ENCODE measurements at regions not wholly inside any gene's neighbourhood (a gene's known extent, or its start where the extent isn't known, plus 50 kb on each side); places are given as distances from the start of the nearest gene placed in this dataset.
"Not testable (repeated sequence)": the region's sequence is repeated elsewhere in the genome, so short reads cannot be mapped to it uniquely, and the experiment has no call there.

DNA sequence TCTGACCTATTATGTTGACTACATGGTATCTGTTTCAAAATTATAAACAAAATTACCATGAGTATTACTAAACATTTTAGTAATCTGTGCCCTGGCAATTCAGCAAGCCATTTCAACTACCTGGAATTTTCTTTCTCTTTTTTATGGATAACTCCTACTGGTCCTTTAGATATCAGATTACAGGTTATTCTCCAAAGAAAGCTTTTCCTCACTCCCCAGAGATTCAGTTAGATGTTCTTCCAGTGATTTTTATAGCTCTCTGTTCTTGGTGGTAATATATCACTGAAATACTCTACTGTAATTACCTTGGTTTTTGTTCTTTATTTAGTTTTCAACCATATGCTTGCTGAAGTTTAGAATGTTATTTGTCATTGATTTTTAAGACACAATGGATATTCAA lies 930.2 kb upstream of the FOXG1 start:
- no peaks in the 10 kb centered on the region for H4K20me1 ChIP-seq (ENCODE audit: insufficient read depth)
- no peak overlapping the region for H2AFZ ChIP-seq
- in situ Hi-C loops (cut with MboI): no loop called here
- no peaks in the 10 kb centered on the region for H3F3A ChIP-seq (ENCODE audit: insufficient read depth)
- no peaks in the 10 kb centered on the region for H3K9me2 ChIP-seq (ENCODE audit: insufficient read depth)
- DNase-seq: no peak
- no peaks in the 10 kb centered on the region for H3K9me3 ChIP-seq (ENCODE audit: low read depth)
- H3K27ac ChIP-seq: no peak overlapping the region
- H3K4me2 ChIP-seq (ENCODE audit: unreplicated experiment): no peak overlapping the region
- H3K9ac ChIP-seq: no peak overlapping the region
- no peaks in the 10 kb centered on the region for H3K27me3 ChIP-seq (replicated peaks; ENCODE audit: insufficient read depth)
- H3K4me3 ChIP-seq: no peak overlapping the region
- H3K79me2 ChIP-seq (ENCODE audit: insufficient read depth): no peaks in the 10 kb centered on the region
- TF ChIP-seq EZH2phosphoT487 (IDR thresholded peaks at IDR 0.05; ENCODE audit: insufficient read depth, low read depth): no peak
- no peak for TF ChIP-seq EZH2 (IDR thresholded peaks at IDR 0.05; ENCODE audit: insufficient read depth, poor library complexity, severe bottlenecking)
- H3K36me3 ChIP-seq (ENCODE audit: low read depth): no peaks in the 10 kb centered on the region
- H3K4me1 ChIP-seq (ENCODE audit: insufficient read depth): no peaks in the 10 kb centered on the region

DNA sequence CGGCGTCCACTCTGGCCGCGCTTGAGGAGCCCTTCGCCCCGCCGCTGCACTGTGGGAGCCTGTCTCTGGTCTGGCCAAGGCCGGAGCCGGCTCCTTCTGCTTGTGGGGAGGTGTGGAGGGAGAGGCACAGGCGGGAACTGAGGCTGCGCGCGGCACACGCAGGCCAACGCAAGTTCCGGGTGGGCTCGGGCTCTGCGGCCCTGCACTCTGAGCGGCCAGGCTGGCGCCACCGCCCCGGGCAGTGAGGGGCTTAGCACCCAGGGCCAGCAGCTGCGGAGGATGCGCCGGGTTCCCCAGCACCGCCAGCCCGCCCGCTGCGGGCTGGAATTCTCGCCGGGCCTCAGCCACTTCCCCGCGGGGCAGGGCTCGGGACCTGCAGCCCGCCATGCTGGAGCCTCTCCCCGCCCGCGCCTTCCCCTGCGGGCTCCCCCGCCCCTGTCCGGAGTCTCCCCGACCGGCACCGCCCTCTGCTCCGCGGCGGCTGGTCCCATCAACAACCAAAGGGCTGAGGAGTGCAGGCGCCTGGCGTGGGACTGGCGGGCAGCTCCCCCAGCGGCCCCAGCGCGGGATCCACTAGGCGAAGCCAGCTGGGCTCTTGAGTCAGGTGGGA lies 921.2 kb upstream of the FOXG1 start:
- no peak overlapping the region for H3K4me2 ChIP-seq (ENCODE audit: unreplicated experiment)
- H3K4me3 ChIP-seq: no peak overlapping the region
- WGBS, 2 experiments (ENCODE audit: low coverage in 1 of 2, low lambda C conversion rate in 2 of 2, missing lambda C conversion rate in 2 of 2): 80 to 82% methylated on average over 31 to 41 of the region's 54 CpGs
- no peaks in the 10 kb centered on the region for H3K9me2 ChIP-seq (ENCODE audit: insufficient read depth)
- no peaks in the 10 kb centered on the region for H3K27me3 ChIP-seq (replicated peaks; ENCODE audit: insufficient read depth)
- H3K4me1 ChIP-seq (ENCODE audit: insufficient read depth): no peaks in the 10 kb centered on the region
- no peaks in the 10 kb centered on the region for H3K9me3 ChIP-seq (ENCODE audit: low read depth)
- no peak overlapping the region for H2AFZ ChIP-seq
- H3K27ac ChIP-seq: no peak overlapping the region
- H4K20me1 ChIP-seq (ENCODE audit: insufficient read depth): no peaks in the 10 kb centered on the region
- in situ Hi-C loops (cut with MboI): no loop called here
- H3F3A ChIP-seq (ENCODE audit: insufficient read depth): no peaks in the 10 kb centered on the region
- TF ChIP-seq EZH2phosphoT487 (IDR thresholded peaks at IDR 0.05; ENCODE audit: insufficient read depth, low read depth): no peak
- no peak for TF ChIP-seq EZH2 (IDR thresholded peaks at IDR 0.05; ENCODE audit: insufficient read depth, poor library complexity, severe bottlenecking)
- no peaks in the 10 kb centered on the region for H3K36me3 ChIP-seq (ENCODE audit: low read depth)
- no peak for DNase-seq
- no peak overlapping the region for H3K9ac ChIP-seq
- H3K79me2 ChIP-seq (ENCODE audit: insufficient read depth): no peaks in the 10 kb centered on the region

DNA sequence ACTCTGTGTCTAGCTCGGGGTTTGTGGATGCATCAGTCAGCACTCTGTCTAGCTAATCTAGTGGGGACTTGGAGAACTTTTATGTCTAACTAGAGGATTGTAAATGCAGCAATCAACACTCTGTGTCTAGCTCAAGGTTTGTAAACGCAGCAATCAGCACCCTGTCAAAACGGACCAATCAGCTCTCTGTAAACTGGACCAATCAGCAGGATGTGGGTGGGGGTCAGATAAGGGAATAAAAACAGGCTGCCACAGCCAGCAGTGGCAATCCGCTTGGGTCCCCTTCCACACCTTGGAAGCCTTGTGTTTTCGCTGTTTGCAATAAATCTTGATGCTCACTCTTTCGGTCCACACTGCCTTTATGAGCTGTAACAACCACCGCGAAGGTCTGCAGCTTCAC lies 920.7 kb upstream of the FOXG1 start:
- H3K4me1 ChIP-seq (ENCODE audit: insufficient read depth): no peaks in the 10 kb centered on the region
- H4K20me1 ChIP-seq (ENCODE audit: insufficient read depth): no peaks in the 10 kb centered on the region
- H2AFZ ChIP-seq: no peak overlapping the region
- TF ChIP-seq EZH2 (IDR thresholded peaks at IDR 0.05; ENCODE audit: insufficient read depth, poor library complexity, severe bottlenecking): no peak
- no peaks in the 10 kb centered on the region for H3K9me2 ChIP-seq (ENCODE audit: insufficient read depth)
- no peak overlapping the region for H3K9ac ChIP-seq
- H3K36me3 ChIP-seq (ENCODE audit: low read depth): no peaks in the 10 kb centered on the region
- H3K4me2 ChIP-seq (ENCODE audit: unreplicated experiment): no peak overlapping the region
- H3K27ac ChIP-seq: no peak overlapping the region
- H3F3A ChIP-seq (ENCODE audit: insufficient read depth): no peaks in the 10 kb centered on the region
- in situ Hi-C loops (cut with MboI): no loop called here
- no peaks in the 10 kb centered on the region for H3K27me3 ChIP-seq (replicated peaks; ENCODE audit: insufficient read depth)
- H3K9me3 ChIP-seq (ENCODE audit: low read depth): no peaks in the 10 kb centered on the region
- no peak overlapping the region for H3K4me3 ChIP-seq
- no peak for DNase-seq
- no peaks in the 10 kb centered on the region for H3K79me2 ChIP-seq (ENCODE audit: insufficient read depth)
- 61 to 63% methylated on average over 8 of the region's 8 CpGs for WGBS, 2 experiments (ENCODE audit: low coverage in 1 of 2, low lambda C conversion rate in 2 of 2, missing lambda C conversion rate in 2 of 2)

DNA sequence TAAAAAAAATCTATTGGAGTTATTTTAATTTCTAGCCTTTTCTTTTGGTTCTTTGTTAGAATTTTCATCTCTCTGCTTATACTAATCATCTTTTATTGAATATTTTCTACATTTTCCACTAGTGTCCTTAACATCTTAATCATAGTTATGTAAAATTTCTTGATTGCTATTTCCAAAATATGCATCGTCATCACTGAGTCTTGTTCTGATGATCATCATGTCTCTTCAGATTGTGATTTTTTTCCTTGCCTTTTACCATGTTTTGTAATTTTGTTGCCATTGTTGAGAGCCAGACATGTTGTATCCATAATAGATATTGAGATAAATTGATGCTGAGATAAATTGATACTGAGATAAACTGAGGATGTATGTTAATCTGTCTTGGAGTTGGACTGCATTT lies 919.1 kb upstream of the FOXG1 start:
- DNase-seq; H3K4me3 ChIP-seq; H3K4me2 ChIP-seq (ENCODE audit: unreplicated experiment); H3K79me2 ChIP-seq (ENCODE audit: insufficient read depth); in situ Hi-C loops (cut with MboI); H3K27me3 ChIP-seq (replicated peaks; ENCODE audit: insufficient read depth); H3K9me3 ChIP-seq (ENCODE audit: low read depth); H2AFZ ChIP-seq; H3K36me3 ChIP-seq (ENCODE audit: low read depth); H3K9me2 ChIP-seq (ENCODE audit: insufficient read depth); H3K27ac ChIP-seq; H3F3A ChIP-seq (ENCODE audit: insufficient read depth); H3K9ac ChIP-seq; H3K4me1 ChIP-seq (ENCODE audit: insufficient read depth); H4K20me1 ChIP-seq (ENCODE audit: insufficient read depth): not testable (repeated sequence)
- WGBS, 2 experiments (ENCODE audit: low coverage in 1 of 2, low lambda C conversion rate in 2 of 2, missing lambda C conversion rate in 2 of 2): 5 to 9% methylated on average over 1 of the region's 1 CpG

DNA sequence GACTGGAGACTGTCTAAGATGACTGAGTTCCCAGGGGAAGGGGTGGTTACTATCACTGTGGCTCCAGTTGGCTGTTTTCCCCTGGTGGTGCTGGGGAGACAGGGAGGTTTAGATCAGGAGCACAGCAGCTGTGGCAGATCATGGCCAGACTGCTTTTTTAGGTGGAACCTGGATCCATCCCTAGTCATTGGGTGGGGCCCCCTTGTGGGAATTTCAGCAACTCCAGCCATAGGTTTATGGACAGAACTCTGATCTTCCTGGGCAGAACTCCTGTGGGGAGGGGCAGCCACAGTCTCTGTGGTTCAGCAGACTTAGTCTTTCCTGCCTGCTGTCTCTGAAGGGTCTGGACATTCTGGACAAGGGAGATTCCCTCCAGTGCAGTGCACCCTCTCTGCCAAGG lies 917.4 kb upstream of the FOXG1 start:
- H3K4me3 ChIP-seq; H3K9ac ChIP-seq; H4K20me1 ChIP-seq (ENCODE audit: insufficient read depth); H3K27ac ChIP-seq; H3K36me3 ChIP-seq (ENCODE audit: low read depth); H2AFZ ChIP-seq; H3K79me2 ChIP-seq (ENCODE audit: insufficient read depth); H3K4me1 ChIP-seq (ENCODE audit: insufficient read depth); H3K27me3 ChIP-seq (replicated peaks; ENCODE audit: insufficient read depth); H3K9me3 ChIP-seq (ENCODE audit: low read depth); H3F3A ChIP-seq (ENCODE audit: insufficient read depth); H3K4me2 ChIP-seq (ENCODE audit: unreplicated experiment); DNase-seq; H3K9me2 ChIP-seq (ENCODE audit: insufficient read depth); in situ Hi-C loops (cut with MboI): not testable (repeated sequence)
